ENCODE measurements at regions not wholly inside any gene's neighbourhood (a gene's known extent, or its start where the extent isn't known, plus 50 kb on each side); places are given as distances from the start of the nearest gene placed in this dataset.

GRCh38 chr11:112627588-112628045 is 333.6 kb upstream of the NCAM1 start:
- H3K36me3 Mint-ChIP-seq, result no peaks in the 10 kb centered on the region

GRCh38 chr11:112628676-112629075 is 332.5 kb upstream of the NCAM1 start:
- Mint-ChIP-seq H3K27ac (no peak overlapping the region), H3K9me3 (no peaks in the 10 kb centered on the region), H3K4me1 (no peaks in the 10 kb centered on the region), H3K36me3 (no peaks in the 10 kb centered on the region), H3K4me3 (no peak overlapping the region), H3K27me3 (peaks cover 2 to 18% (median 15%) of the 10 kb centered on the region in 5 donors)
- ATAC-seq, result no peak
- POLR2A ChIA-PET, result no interaction called here
- no peak for DNase-seq

More at GRCh38 chr11:112627588-112628045, 333.6 kb upstream of the NCAM1 start:
- ATAC-seq (no peak), DNase-seq (no peak)
- no peaks in the 10 kb centered on the region for H3K4me1 Mint-ChIP-seq
- POLR2A ChIA-PET, result no interaction called here
- peaks cover 0 to 18% (median 9%) of the 10 kb centered on the region in 5 donors for H3K27me3 Mint-ChIP-seq
- no peak overlapping the region for H3K4me3 Mint-ChIP-seq
- H3K27ac Mint-ChIP-seq, result no peak overlapping the region
- no peaks in the 10 kb centered on the region for H3K9me3 Mint-ChIP-seq

DNA sequence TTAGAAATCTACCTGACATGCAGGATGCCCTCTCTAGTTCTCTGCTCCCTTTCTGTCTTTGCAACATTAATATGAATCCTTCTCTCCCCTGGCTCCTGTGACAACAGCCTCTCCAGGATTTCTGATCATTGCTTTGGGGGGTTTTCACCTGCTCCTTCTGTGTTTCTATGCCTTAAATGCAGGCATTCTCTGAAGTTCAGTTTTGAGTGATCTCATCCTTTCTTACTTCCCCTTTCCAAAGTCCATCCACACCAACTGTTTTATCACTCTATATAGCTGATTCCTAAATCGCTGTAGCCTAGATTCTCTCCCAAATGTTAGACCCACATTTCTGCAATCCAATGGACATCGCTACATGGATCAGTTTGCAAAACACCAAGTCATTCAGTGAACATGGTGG is 330.7 kb upstream of the NCAM1 start:
- Mint-ChIP-seq H3K27me3 (peaks cover 3 to 22% (median 20%) of the 10 kb centered on the region in 5 donors), H3K4me1 (no peaks in the 10 kb centered on the region), H3K27ac (no peak overlapping the region), H3K9me3 (no peaks in the 10 kb centered on the region), H3K36me3 (no peaks in the 10 kb centered on the region), H3K4me3 (no peak overlapping the region)
- DNase-seq (no peak), ATAC-seq (no peak)
- POLR2A ChIA-PET, result no interaction called here

- H3K4me1 Mint-ChIP-seq, result no peaks in the 10 kb centered on the region
- no peak overlapping the region for H3K27ac Mint-ChIP-seq
- H3K27me3 Mint-ChIP-seq, result peaks cover 5 to 24% (median 20%) of the 10 kb centered on the region in 5 donors
- no peak overlapping the region for H3K4me3 Mint-ChIP-seq
- POLR2A ChIA-PET, result no interaction called here
- ATAC-seq (no peak), DNase-seq (no peak)
- H3K36me3 Mint-ChIP-seq, result no peaks in the 10 kb centered on the region
- no peaks in the 10 kb centered on the region for H3K9me3 Mint-ChIP-seq
These were observed 329.9 kb upstream of the NCAM1 start for GRCh38 chr11:112631333-112631732.

DNA sequence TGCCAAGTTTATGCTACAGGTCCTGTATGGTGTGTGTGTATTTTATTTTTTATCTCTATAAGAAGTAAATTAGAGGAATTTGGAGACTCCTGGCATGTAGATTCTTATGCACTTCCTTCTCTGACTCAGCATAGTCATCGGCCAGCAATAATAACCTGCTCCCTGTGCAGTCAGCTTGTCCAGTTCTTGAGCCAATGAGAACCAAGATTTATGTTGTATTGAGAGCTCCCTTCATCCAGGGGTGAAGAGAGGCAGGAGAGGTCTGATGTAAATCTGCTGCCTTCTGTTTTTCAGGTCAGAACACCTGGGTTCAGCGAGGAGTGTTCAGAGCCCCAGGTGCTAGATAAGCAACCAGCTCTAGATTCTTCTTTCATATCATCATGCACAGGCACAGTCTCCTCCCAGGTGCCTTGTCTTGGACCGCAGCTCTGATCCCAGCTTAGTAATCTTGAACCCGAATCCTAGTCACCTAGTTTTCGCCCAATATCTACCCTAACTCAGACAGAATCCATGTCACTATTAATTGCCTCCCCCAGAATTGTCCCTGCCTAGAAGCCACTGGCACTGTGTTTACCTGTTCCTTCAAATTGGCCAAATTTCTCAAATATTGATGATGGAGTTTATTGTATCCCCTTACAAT is 328.2 kb upstream of the NCAM1 start:
- Mint-ChIP-seq H3K27me3 (peaks cover 9 to 29% (median 18%) of the 10 kb centered on the region in 5 donors), H3K27ac (no peak overlapping the region), H3K36me3 (no peaks in the 10 kb centered on the region), H3K9me3 (peaks cover 0 to 3% (median 0%) of the 10 kb centered on the region in 9 donors), H3K4me3 (no peak overlapping the region), H3K4me1 (no peaks in the 10 kb centered on the region)
- ATAC-seq (no peak), DNase-seq (no peak)
- POLR2A ChIA-PET, result no interaction called here

GRCh38 chr11:112634551-112634950 is 326.7 kb upstream of the NCAM1 start:
- no peak overlapping the region for H3K27ac Mint-ChIP-seq
- H3K27me3 Mint-ChIP-seq, result peaks cover 13 to 31% (median 20%) of the 10 kb centered on the region in 5 donors
- peaks cover 0 to 11% (median 4%) of the 10 kb centered on the region in 9 donors for H3K9me3 Mint-ChIP-seq

GRCh38 chr11:112634995-112635737 is 326.1 kb upstream of the NCAM1 start:
- ATAC-seq (no peak), DNase-seq (no peak)
- no peak overlapping the region for H3K4me3 Mint-ChIP-seq
- peaks cover 13 to 31% (median 20%) of the 10 kb centered on the region in 5 donors for H3K27me3 Mint-ChIP-seq
- H3K27ac Mint-ChIP-seq, result no peak overlapping the region
- POLR2A ChIA-PET, result no interaction called here
- H3K9me3 Mint-ChIP-seq, result peaks cover 0 to 17% (median 7%) of the 10 kb centered on the region in 9 donors
- H3K4me1 Mint-ChIP-seq, result no peaks in the 10 kb centered on the region
- H3K36me3 Mint-ChIP-seq, result peaks cover 0 to 2% (median 2%) of the 10 kb centered on the region in 3 donors

More at GRCh38 chr11:112634551-112634950, 326.7 kb upstream of the NCAM1 start:
- DNase-seq, result no peak
- no peak overlapping the region for H3K4me3 Mint-ChIP-seq
- ATAC-seq, result no peak
- peaks cover 0 to 2% (median 0%) of the 10 kb centered on the region in 3 donors for H3K36me3 Mint-ChIP-seq
- POLR2A ChIA-PET, result no interaction called here
- no peaks in the 10 kb centered on the region for H3K4me1 Mint-ChIP-seq

- H3K36me3 Mint-ChIP-seq, result peaks cover 0 to 14% (median 2%) of the 10 kb centered on the region in 3 donors
- peaks cover 13 to 31% (median 14%) of the 10 kb centered on the region in 5 donors for H3K27me3 Mint-ChIP-seq
- no peak for ATAC-seq
- H3K27ac Mint-ChIP-seq, result no peak overlapping the region
- DNase-seq, result no peak
- no peak overlapping the region for H3K4me3 Mint-ChIP-seq
- peaks cover 4 to 35% (median 17%) of the 10 kb centered on the region in 9 donors for H3K9me3 Mint-ChIP-seq
- H3K4me1 Mint-ChIP-seq, result no peaks in the 10 kb centered on the region
- POLR2A ChIA-PET, result no interaction called here
These were observed 324.1 kb upstream of the NCAM1 start for GRCh38 chr11:112637076-112637475.

GRCh38 chr11:112637876-112638275 is 323.3 kb upstream of the NCAM1 start:
- Mint-ChIP-seq H3K36me3 (peaks cover 0 to 17% (median 2%) of the 10 kb centered on the region in 3 donors), H3K9me3 (peaks cover 6 to 43% (median 21%) of the 10 kb centered on the region in 9 donors)
- POLR2A ChIA-PET, result no interaction called here

GRCh38 chr11:112639469-112639868 is 321.8 kb upstream of the NCAM1 start:
- peaks cover 9 to 48% (median 21%) of the 10 kb centered on the region in 9 donors for H3K9me3 Mint-ChIP-seq
- no peaks in the 10 kb centered on the region for H3K4me1 Mint-ChIP-seq
- peaks cover 4 to 15% (median 12%) of the 10 kb centered on the region in 5 donors for H3K27me3 Mint-ChIP-seq
- peaks cover 0 to 17% (median 2%) of the 10 kb centered on the region in 3 donors for H3K36me3 Mint-ChIP-seq
- ATAC-seq (no peak), DNase-seq (no peak)
- no peak overlapping the region for H3K27ac Mint-ChIP-seq
- POLR2A ChIA-PET, result no interaction called here
- no peak overlapping the region for H3K4me3 Mint-ChIP-seq

More at GRCh38 chr11:112637876-112638275, 323.3 kb upstream of the NCAM1 start:
- Mint-ChIP-seq H3K27me3 (peaks cover 13 to 31% (median 14%) of the 10 kb centered on the region in 5 donors), H3K27ac (no peak overlapping the region), H3K4me3 (no peak overlapping the region), H3K4me1 (no peaks in the 10 kb centered on the region)
- ATAC-seq (no peak), DNase-seq (no peak)

DNA sequence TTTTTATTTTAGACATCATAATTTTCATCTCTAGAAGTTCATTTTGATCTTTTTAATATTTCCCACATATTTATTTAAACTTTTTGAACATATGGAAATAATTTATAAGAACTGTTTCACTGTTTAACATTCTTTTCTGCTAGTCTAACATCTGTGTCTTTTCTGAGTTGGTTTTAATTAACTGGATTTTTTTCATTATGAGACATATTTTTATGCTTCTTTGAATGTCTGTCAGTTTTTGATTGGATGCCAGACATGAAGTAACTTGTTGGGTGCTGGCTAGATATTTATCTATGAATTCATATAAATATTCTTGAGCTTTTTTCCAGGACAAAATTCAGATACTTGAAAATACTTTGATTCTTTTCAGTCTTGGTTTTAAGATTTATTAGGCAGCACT is 317.8 kb upstream of the NCAM1 start:
- Mint-ChIP-seq H3K4me3 (no peak overlapping the region), H3K9me3 (peaks cover 9 to 48% (median 21%) of the 10 kb centered on the region in 9 donors), H3K27ac (no peak overlapping the region), H3K4me1 (no peaks in the 10 kb centered on the region), H3K27me3 (peaks cover 0 to 15% (median 12%) of the 10 kb centered on the region in 5 donors), H3K36me3 (peaks cover 0 to 17% (median 2%) of the 10 kb centered on the region in 3 donors)
- POLR2A ChIA-PET, result no interaction called here
- ATAC-seq, result no peak
- DNase-seq, result no peak

GRCh38 chr11:112644410-112645131 is 316.6 kb upstream of the NCAM1 start:
- POLR2A ChIA-PET, result no interaction called here
- no peak overlapping the region for H3K27ac Mint-ChIP-seq
- H3K9me3 Mint-ChIP-seq, result peaks cover 7 to 37% (median 19%) of the 10 kb centered on the region in 9 donors
- ATAC-seq (no peak), DNase-seq (no peak)
- H3K36me3 Mint-ChIP-seq, result peaks cover 0 to 17% (median 0%) of the 10 kb centered on the region in 3 donors
- peaks cover 0 to 14% (median 8%) of the 10 kb centered on the region in 5 donors for H3K27me3 Mint-ChIP-seq
- no peak overlapping the region for H3K4me3 Mint-ChIP-seq
- no peaks in the 10 kb centered on the region for H3K4me1 Mint-ChIP-seq

DNA sequence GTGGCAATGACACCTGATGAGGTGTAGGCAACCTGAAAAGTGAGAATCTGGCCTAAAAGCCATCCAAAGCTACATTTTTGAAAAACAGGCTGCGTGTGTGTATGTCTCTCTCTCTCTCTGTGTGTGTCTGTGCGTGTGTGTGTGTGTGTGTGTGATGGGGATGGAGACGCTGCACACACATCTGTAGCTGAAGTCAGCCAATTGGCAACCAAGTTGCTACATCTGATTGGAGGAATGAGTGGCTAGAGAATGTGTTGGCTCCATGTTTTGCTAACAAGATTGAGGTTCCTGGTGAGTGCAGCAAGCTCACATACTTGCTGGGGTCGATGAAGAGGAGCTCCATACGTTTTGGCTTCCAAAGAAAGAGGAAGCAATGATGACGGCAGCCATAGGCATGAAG is 311.4 kb upstream of the NCAM1 start:
- H3K27ac Mint-ChIP-seq, result no peak overlapping the region
- ATAC-seq, result no peak
- peaks cover 2 to 15% (median 9%) of the 10 kb centered on the region in 5 donors for H3K27me3 Mint-ChIP-seq
- H3K36me3 Mint-ChIP-seq, result no peaks in the 10 kb centered on the region
- POLR2A ChIA-PET, result no interaction called here
- no peak for DNase-seq
- peaks cover 0 to 4% (median 0%) of the 10 kb centered on the region in 9 donors for H3K9me3 Mint-ChIP-seq
- no peaks in the 10 kb centered on the region for H3K4me1 Mint-ChIP-seq
- H3K4me3 Mint-ChIP-seq, result no peak overlapping the region
